Astrocyte (in vitro differentiated cells and primary cell): ENCODE measurements at regions not wholly inside any gene's neighbourhood (a gene's known extent, or its start where the extent isn't known, plus 50 kb on each side); places are given as distances from the start of the nearest gene placed in this dataset.
"Not testable (repeated sequence)": the region's sequence is repeated elsewhere in the genome, so short reads cannot be mapped to it uniquely, and the experiment has no call there.

Experiments
- DNase-seq: peaks from one replicate; pipeline ENCODE4 v3.0.0-alpha.2; 2010; ENCODE audit warnings: low read depth
- FAIRE-seq: peaks from 2 replicates; lab custom pipeline; 2011; peaks lifted over from hg19 to GRCh38; lab: Jason Lieb, UNC
- H2AFZ ChIP-seq: 2 replicates; pipeline ENCODE4 v1.6.0; 2012; ENCODE audit warnings: low read depth, low read length, inconsistent platforms
- H3K27ac ChIP-seq: 2 replicates; pipeline ENCODE4 v1.5.1; 2011; ENCODE audit warnings: low read depth, low read length, inconsistent platforms
- H3K27me3 ChIP-seq: 2 replicates; pipeline ENCODE4 v1.6.0; 2011; ENCODE audit warnings: low read length, inconsistent platforms; ENCODE audit not compliant: insufficient read depth
- H3K36me3 ChIP-seq: 2 replicates; pipeline ENCODE4 v1.5.1; 2011; ENCODE audit warnings: low read length, inconsistent platforms; ENCODE audit not compliant: insufficient read depth
- H3K4me1 ChIP-seq: 2 replicates; pipeline ENCODE4 v1.5.1; 2011; ENCODE audit warnings: low read length, inconsistent platforms; ENCODE audit not compliant: insufficient read depth
- H3K4me2 ChIP-seq: 2 replicates; pipeline ENCODE4 v1.6.0; 2012; ENCODE audit warnings: low read length, inconsistent platforms
- H3K4me3 ChIP-seq: 2 replicates; pipeline ENCODE4 v1.5.1; 2011; ENCODE audit warnings: low read depth, mild to moderate bottlenecking, low read length, inconsistent platforms; ENCODE audit not compliant: insufficient read depth
- H3K79me2 ChIP-seq: 2 replicates; pipeline ENCODE4 v1.6.0; 2012; ENCODE audit warnings: mild to moderate bottlenecking, low read length, inconsistent platforms; ENCODE audit not compliant: insufficient read depth
- H3K9ac ChIP-seq: 2 replicates; pipeline ENCODE4 v1.6.0; 2012; ENCODE audit warnings: mild to moderate bottlenecking, low read length, inconsistent platforms
- H3K9me3 ChIP-seq: 2 replicates; pipeline ENCODE4 v1.5.1; 2012; ENCODE audit warnings: low read depth, mild to moderate bottlenecking, low read length, inconsistent platforms; ENCODE audit not compliant: insufficient read depth
- H4K20me1 ChIP-seq: 2 replicates; pipeline ENCODE4 v1.6.0; 2012; ENCODE audit warnings: low read length, inconsistent platforms; ENCODE audit not compliant: insufficient read depth
- H3K27ac Mint-ChIP-seq: one replicate; pipeline ENCODE4 v1.8.0; 2021; ENCODE audit warnings: mild to moderate bottlenecking, mixed read lengths; ENCODE audit not compliant: unreplicated experiment
- H3K27me3 Mint-ChIP-seq: one replicate; pipeline ENCODE4 v1.8.0; 2021; ENCODE audit warnings: low read depth, mixed read lengths; ENCODE audit not compliant: unreplicated experiment
- H3K36me3 Mint-ChIP-seq: one replicate; pipeline ENCODE4 v1.8.0; 2021; ENCODE audit warnings: low read depth, mixed read lengths; ENCODE audit not compliant: unreplicated experiment
- H3K4me1 Mint-ChIP-seq: one replicate; pipeline ENCODE4 v1.8.0; 2021; ENCODE audit warnings: low read depth, mixed read lengths; ENCODE audit not compliant: unreplicated experiment
- H3K4me3 Mint-ChIP-seq: one replicate; pipeline ENCODE4 v1.8.0; 2021; ENCODE audit warnings: mild to moderate bottlenecking, moderate library complexity, mixed read lengths; ENCODE audit not compliant: unreplicated experiment
- H3K9me3 Mint-ChIP-seq: one replicate; pipeline ENCODE4 v1.8.0; 2021; ENCODE audit warnings: mild to moderate bottlenecking, mixed read lengths; ENCODE audit not compliant: unreplicated experiment
- CTCF ChIP-seq: IDR thresholded peaks from 2 replicates; pipeline ENCODE4 v1.5.1; 2011; ENCODE audit warnings: low read depth, mild to moderate bottlenecking, inconsistent platforms, low read length, moderate library complexity; ENCODE audit not compliant: insufficient read depth
- EZH2 ChIP-seq: IDR thresholded peaks from 2 replicates; pipeline ENCODE4 v1.6.1; 2012; ENCODE audit warnings: mild to moderate bottlenecking, low read length, inconsistent platforms; ENCODE audit not compliant: insufficient read depth

- no peak overlapping the region for H3K4me3 ChIP-seq
- no peaks in the 10 kb centered on the region for H3K4me1 ChIP-seq
- no peaks in the 10 kb centered on the region for H3K27me3 ChIP-seq
- peaks cover 5% of the 10 kb centered on the region for H3K9me3 Mint-ChIP-seq
- no peak overlapping the region for H3K4me3 Mint-ChIP-seq
- FAIRE-seq = no peak
- H4K20me1 ChIP-seq = no peaks in the 10 kb centered on the region
- peaks cover 1% of the 10 kb centered on the region for H3K4me1 Mint-ChIP-seq
- no peaks in the 10 kb centered on the region for H3K27me3 Mint-ChIP-seq
- H3K9me3 ChIP-seq = no peaks in the 10 kb centered on the region
- no peak overlapping the region for H3K27ac ChIP-seq
- no peaks in the 10 kb centered on the region for H3K79me2 ChIP-seq
- no peak overlapping the region for H3K27ac Mint-ChIP-seq
- no peak overlapping the region for H3K4me2 ChIP-seq
- H3K36me3 ChIP-seq = no peaks in the 10 kb centered on the region
- no peak overlapping the region for H3K9ac ChIP-seq
- TF ChIP-seq CTCF = no peak
- no peak for TF ChIP-seq EZH2
- no peaks in the 10 kb centered on the region for H3K36me3 Mint-ChIP-seq
- DNase-seq = no peak
- no peak overlapping the region for H2AFZ ChIP-seq
These were observed 105.9 kb upstream of the GNAI1 start for GRCh38 chr7:80028717-80029116.

- Histone ChIP-seq H4K20me1 (no peaks in the 10 kb centered on the region), H3K9ac (no peak overlapping the region), H3K4me2 (no peak overlapping the region), H3K4me1 (no peaks in the 10 kb centered on the region), H3K27ac (no peak overlapping the region), H3K27me3 (no peaks in the 10 kb centered on the region), H3K36me3 (no peaks in the 10 kb centered on the region), H3K79me2 (no peaks in the 10 kb centered on the region), H2AFZ (no peak overlapping the region), H3K4me3 (no peak overlapping the region), H3K9me3 (no peaks in the 10 kb centered on the region)
- Mint-ChIP-seq H3K27me3 (no peaks in the 10 kb centered on the region), H3K4me3 (no peak overlapping the region), H3K4me1 (peaks cover 1% of the 10 kb centered on the region), H3K27ac (no peak overlapping the region), H3K36me3 (no peaks in the 10 kb centered on the region), H3K9me3 (peaks cover 10% of the 10 kb centered on the region)
- DNase-seq = no peak
- FAIRE-seq = no peak
- TF ChIP-seq CTCF (no peak), EZH2 (no peak)
These were observed 106.9 kb upstream of the GNAI1 start for GRCh38 chr7:80027611-80028173.

GRCh38 chr7:80026766-80027165 lies 107.9 kb upstream of the GNAI1 start:
- Histone ChIP-seq H4K20me1 (no peaks in the 10 kb centered on the region), H3K4me3 (no peak overlapping the region), H3K79me2 (no peaks in the 10 kb centered on the region), H3K4me2 (no peak overlapping the region), H3K4me1 (no peaks in the 10 kb centered on the region), H3K9me3 (no peaks in the 10 kb centered on the region), H3K27ac (no peak overlapping the region), H3K27me3 (no peaks in the 10 kb centered on the region), H3K9ac (no peak overlapping the region), H2AFZ (no peak overlapping the region), H3K36me3 (no peaks in the 10 kb centered on the region)
- FAIRE-seq (no peak), DNase-seq (no peak)
- Mint-ChIP-seq H3K4me1 (peaks cover 1% of the 10 kb centered on the region), H3K36me3 (no peaks in the 10 kb centered on the region), H3K27me3 (no peaks in the 10 kb centered on the region), H3K4me3 (no peak overlapping the region), H3K9me3 (peaks cover 16% of the 10 kb centered on the region), H3K27ac (no peak overlapping the region)
- TF ChIP-seq EZH2 (no peak), CTCF (no peak)

- H2AFZ ChIP-seq, H4K20me1 ChIP-seq, H3K27ac Mint-ChIP-seq, H3K36me3 ChIP-seq, H3K27me3 ChIP-seq, H3K4me3 Mint-ChIP-seq, H3K4me2 ChIP-seq, H3K79me2 ChIP-seq, H3K9me3 ChIP-seq, H3K4me1 ChIP-seq, H3K4me1 Mint-ChIP-seq, H3K4me3 ChIP-seq, H3K27me3 Mint-ChIP-seq, H3K27ac ChIP-seq, H3K9ac ChIP-seq, H3K36me3 Mint-ChIP-seq, FAIRE-seq: not testable (repeated sequence)
- H3K9me3 Mint-ChIP-seq = peaks cover 14% of the 10 kb centered on the region
- DNase-seq = peak; percentile 29
These were observed 114.4 kb upstream of the GNAI1 start for GRCh38 chr7:80020277-80020676.
